ENCODE measurements at regions not wholly inside any gene's neighbourhood (a gene's known extent, or its start where the extent isn't known, plus 50 kb on each side); places are given as distances from the start of the nearest gene placed in this dataset.
"Not testable (repeated sequence)": the region's sequence is repeated elsewhere in the genome, so short reads cannot be mapped to it uniquely, and the experiment has no call there.

DNA sequence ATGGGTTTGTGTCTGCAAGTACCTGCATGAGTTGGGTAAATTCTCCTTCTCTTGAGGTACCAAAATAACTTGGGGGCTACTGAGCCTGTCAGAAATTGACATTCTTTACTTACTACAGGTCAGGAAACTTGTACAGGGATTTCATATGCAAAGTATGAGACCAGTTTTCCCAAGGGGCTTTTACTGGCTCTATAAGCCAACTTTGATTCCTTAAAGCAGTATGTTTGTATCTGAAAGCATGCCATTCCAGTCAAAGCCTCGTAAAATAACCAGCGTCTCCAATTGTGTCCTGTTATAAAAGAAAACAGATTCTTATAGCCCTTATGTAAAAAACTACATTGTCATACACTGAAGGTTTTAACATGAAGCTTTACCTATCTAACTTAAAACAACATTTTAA, 90.2 kb downstream of the ZNF467 start:
- no peak for DNase-seq (ENCODE audit: low read depth)

DNA sequence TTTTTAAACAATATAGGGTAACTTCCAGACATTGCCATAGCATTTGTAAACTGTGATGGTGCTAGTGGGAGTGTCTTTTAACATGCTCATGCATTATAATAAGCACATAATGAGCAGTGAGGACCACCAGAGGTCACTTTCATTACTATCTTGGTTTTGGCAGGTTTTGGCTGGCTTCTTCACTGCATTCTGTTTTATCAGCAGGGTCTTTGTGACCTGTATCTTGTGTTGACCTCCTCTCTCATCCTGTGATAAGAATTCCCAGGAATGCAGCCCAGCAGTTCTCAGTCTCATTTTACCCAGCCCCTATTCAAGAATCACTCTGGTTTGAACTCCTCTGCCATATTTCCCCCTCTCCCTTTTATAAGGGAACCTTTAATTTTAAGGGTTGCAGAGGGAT, 91.3 kb downstream of the ZNF467 start:
- DNase-seq (ENCODE audit: low read depth), result no peak

DNA sequence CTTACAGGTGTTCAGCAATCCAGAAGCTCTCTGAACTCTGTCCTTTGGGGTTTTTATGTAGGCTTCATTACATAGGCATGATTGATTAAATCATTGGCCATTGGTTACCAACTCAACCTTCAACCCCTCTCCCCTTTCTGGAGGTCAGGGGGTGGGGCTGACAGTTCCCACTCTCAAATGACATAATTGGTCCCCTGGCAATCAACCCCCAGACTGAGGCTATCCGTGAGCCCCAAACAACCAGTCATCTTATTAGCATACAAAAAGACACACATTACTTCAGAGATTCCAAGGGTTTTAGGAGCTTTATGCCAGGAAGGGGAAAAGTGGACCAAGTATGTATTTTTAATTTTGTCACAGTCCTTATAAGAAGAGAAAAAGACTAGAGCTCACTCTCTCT, 92.1 kb downstream of the ZNF467 start:
- no peak for DNase-seq (ENCODE audit: low read depth)

DNA sequence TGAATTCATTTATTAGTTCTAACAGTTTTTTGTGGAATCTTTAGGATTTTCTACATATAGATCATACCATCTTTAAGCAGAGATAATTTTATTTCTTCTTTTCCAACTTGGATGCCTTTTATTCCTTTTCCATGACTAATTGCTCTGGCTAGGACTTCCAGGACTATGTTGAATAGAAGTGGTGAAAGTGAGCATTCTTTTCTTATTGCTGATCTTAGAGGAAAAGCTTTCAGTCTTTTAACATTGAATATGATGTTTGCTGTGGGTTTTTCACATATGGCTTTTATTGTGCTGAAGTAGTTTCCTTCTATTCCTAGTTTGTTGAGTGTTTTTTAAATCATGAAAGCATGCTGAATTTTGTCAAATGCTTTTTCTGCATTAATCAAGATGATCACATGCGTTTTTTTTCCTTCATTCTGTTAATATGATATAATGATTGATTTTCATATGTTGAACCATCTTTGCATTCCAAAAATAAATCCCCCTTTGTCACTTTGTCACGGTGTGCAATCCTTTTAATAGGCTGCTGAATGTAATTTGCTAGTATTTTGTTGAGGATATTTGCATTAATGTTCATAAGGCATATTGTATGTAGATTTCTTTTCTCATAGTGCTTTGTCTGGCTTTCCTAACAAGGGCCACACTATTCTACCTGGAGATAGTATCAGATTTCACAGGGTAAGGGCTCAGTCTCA, 92.9 kb downstream of the ZNF467 start:
- DNase-seq (ENCODE audit: low read depth), result no peak

DNA sequence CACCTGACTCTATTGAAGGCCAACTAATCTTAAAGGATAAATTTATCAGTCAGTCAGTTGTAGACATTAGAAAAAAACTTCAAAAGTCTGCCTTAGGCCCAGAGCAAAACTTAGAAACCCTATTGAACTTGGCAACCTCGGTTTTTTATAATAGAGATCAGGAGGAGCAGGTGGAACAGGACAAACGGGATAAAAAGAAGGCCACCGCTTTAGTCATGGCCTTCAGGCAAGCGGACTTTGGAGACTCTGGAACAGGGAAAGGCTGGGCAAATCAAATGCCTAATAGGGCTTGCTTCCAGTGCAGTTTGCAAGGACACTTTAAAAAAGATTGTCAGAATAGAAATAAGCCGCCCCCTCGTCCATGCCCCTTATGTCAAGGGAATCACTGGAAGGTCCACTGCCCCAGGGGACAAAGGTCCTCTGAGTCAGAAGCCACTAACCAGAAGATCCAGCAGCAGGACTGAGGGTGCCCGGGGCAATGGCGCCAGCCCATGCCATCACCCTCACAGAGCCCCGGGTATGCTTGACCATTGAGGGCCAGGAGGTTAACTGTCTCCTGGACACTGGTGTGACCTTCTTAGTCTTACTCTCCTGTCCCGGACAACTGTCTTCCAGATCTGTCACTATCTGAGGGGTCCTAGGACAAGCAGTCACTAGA, 98.5 kb downstream of the ZNF467 start:
- DNase-seq (ENCODE audit: low read depth), result not testable (repeated sequence)

DNA sequence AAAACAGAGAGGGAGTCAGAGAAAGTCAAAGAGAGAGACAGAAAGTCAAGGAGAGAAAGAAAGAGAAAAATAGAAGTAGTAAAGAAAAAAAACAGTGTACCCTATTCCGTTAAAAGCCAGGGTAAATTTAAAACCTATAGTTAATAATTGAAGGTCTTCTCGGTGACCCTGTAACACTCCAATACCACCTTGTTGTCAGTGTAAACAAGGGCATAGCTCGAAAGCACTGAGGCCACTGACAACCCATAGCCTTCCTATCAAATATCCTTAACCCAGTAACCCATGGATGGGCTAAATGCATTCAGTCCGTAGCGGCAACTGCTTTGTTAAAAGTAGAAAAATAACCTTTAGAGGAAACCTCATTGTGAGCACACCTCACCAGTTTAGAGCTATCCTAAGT, 100.4 kb downstream of the ZNF467 start:
- DNase-seq (ENCODE audit: low read depth), result no peak

DNA sequence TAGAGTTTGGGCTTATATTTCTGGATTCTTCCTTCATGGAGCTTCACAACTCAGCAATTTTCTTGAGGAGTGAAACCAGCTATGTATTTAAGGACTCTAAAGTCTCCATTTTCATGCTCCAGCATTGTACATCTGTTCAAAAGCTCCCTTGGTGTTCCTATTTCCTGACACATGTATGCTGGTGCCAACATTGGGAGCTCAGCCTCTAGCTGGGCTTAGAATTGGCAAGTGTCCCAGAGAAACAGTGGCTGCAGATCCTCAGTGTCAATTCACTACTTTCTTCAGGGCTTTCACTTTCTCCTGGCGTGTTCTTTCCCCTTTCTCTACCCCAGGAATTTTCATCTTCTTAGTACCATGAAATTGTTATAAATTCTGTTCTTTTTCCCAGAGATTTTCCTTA, 103.1 kb downstream of the ZNF467 start:
- DNase-seq (ENCODE audit: low read depth), result peak; percentile 91

DNA sequence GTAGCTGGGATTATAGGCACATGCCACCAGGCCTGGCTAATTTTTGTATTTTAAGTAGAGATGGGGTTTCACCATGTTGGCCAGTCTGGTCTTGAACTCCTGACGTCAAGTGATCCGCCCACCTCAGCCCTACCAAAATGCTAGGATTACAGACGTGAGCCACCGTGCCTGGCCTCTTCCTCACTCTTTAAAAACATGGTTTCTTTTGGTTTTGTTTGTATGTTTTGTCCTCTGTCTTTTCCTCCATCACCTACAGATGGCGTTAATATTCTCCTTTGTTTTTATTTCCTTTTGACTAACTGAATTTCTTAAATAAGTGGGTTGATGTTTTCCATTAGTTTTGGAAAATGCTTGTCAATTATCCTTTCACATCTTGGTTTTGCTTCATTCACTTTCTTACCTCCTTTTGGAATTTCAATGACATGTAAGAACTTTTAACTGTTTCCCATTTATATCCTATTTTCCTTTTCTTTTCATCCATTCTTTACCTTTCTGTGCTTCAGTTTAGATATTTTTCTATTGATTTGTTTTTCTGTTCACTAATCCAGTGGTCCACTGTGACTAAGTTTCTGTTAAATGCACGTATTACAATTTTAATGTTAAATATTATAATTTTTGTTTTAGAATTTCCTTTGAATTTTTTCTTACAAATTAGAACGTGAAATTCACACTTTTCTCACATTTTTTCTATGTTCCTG, 104.1 kb downstream of the ZNF467 start:
- peak; percentile 25 for DNase-seq (ENCODE audit: low read depth)

DNA sequence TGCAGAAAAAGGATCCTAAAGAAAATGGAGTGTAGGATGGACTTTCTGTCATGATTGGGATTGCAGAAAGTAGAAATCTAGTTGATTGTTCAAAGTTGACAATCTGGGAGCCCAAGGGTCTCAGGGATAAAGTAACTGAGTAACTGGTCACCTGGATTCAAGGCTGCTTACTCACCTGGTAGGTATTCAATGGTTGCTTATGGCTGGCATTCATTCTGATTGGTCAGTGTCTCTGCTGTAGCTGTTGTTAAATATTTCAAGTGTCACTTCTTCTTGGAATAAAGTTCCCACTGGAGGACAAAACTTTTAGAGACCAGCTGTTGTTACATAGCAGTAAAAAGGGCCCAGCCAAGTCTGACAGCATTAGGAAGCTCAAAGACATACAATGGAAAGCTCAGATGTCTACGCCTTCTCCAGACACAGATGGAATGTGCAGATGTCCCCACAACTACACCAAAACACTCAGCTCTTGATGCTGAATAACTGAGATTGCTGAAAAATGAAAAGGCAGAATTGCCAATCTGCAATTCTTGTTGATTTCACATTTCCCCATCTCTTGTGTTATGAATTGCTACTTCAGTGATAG, 106.9 kb downstream of the ZNF467 start:
- DNase-seq (ENCODE audit: low read depth), result peak; percentile 14

DNA sequence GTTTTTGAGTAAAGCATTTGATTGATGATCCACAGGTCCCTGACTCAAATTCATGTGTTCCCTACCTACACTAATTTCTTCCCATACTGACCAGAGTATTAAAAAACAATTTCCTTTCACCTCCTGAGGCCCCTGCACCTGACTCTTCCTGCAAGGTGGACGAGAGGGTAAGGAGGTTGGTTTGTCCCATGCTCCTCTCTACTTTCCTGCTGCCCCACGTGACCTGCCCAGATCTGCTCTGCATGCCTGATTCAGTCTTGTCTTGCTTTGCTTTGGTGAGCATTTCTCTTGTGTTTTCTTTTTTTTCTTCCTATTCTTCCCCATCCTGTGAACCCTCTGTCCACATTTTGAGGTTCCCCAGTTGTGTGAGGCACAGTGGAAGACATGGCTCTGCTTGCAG, 107.8 kb downstream of the ZNF467 start:
- not testable (repeated sequence) for DNase-seq (ENCODE audit: low read depth)

DNA sequence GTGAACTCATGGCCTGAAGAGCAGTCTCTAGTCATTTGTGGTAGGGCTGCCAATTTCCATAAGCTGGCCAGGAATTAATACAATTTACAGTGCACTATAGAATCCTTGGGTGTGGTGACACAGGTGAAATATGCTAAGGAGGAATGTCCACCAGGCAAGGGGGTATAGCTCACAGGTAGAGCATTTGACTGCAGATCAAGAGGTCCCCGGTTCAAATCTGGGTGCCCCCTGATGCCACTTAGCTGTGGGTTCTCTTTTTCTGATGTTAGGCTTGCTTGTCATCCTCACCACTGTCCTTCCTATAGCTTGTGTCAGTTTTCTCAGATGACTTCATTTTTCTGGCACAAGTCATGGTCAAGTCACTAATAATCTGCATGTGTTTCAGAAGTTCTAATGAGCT, 108.7 kb downstream of the ZNF467 start:
- DNase-seq (ENCODE audit: low read depth), result no peak

DNA sequence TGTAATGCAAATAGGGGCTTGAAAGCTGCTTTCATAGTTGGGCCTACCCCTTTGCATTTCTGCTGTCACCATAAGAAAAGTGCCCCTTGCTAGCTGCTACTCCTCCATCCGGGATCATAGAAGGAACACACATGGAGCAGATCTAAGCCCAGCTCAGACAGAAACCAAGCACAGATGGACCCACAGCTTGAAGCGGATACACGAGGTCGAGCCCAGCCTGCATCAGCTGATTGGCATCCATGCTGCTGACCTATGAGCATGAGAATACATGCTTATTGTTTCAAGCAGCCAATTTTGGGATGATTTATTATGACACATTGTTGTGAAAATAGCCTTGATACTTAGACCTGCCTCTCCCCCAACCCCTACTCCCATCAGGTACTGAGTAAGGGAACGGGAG, 109.2 kb downstream of the ZNF467 start:
- no peak for DNase-seq (ENCODE audit: low read depth)

DNA sequence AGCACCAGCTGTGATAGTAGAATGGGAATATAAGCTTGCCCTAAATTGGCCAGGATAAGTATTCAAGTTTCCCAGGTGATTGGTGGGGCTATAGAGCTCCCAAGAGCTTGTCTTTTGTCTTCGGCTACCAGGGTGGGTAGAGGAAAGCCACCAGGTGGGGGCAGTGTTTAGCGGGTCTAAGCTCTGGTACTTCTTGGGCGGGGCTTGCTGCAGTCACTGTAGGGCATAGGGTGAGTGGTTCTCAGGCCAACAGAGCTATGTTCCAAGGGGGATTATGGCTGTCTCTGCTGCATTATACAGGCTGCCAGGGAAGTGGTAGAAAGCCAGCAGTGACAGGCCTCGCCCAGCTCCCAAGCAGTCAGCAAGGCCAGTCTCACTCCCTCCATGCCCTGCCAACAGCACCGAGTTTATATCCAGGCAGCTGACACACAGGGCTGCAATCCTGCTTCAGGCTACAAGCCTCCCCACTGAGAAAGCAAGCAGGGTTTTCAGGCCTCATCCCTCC, 110.7 kb downstream of the ZNF467 start:
- DNase-seq (ENCODE audit: low read depth), result peak; percentile 68

DNA sequence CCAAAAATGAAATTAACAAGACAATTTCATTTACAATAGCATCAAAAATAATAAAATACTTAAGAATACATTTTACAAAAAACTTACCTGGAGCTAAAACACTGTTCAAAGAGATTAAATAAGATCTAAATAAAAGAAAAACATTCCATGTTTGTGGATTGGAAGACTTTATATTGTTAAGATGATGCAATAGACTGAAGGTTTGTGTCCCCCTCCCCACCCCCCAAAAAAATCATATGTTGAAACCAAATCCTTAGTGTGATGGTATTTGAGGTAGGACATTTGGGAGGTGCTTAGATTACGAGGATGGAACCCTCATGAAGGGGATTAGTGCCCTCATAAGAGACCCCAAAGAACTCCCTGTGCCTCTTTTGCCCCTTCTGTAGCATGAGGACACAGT, 117.6 kb downstream of the ZNF467 start:
- no peak for DNase-seq (ENCODE audit: low read depth)

DNA sequence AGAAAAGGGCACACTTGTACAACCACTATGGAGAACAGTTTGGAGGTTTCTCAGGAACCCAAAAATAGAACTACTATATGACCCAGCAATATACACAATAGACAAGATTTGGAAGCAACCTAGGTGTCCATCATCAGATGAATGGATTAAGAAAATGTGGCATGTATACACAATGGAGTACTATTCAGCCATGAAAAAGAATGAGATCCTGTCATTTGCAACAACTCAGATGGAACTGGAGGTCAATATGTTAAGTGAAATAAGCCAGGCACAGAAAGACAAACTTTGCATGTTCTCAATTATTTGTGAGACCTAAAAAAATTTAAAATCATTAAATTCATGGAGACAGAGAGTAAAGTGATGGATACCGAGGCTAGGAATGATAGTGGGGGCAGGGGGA, 118.8 kb downstream of the ZNF467 start:
- no peak for DNase-seq (ENCODE audit: low read depth)

DNA sequence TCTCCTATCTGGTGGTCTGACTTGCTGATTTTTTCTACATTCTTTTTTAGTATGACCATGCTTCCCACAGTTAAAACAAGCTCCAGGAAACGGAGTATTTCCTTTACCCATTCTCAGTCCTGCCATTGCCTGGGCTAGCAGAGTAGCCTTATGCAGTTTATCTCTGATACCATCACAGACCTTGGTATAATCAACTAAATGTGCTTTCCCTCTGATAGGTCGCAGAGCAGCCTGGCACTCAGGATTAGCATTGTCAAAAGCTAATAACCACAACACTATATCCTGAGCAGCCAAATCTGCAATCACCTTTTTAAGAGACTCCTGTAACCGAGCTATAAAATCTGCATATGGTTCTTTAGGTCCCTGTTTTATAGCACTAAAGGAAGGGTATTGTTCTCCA, 123.2 kb downstream of the ZNF467 start:
- DNase-seq (ENCODE audit: low read depth), result not testable (repeated sequence)

DNA sequence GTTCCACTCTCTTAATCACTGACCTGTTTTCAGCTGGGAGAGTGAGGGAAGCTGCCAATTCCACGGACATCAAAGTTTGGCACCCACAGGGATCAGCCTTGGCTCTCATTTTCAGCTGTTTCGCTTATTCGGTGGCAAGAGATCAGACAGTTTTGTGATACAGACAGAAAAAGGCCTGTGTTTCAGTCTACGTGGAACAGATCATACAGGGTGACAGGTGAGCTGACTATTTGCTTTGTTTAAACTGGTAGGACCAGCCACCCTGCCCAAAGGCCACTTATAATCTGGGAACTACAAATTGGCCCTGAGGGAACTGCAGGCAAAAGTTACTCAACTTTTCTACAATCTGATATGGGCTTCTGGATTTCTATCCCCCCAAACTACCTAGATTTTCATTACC, 128.6 kb downstream of the ZNF467 start:
- DNase-seq (ENCODE audit: low read depth), result no peak

DNA sequence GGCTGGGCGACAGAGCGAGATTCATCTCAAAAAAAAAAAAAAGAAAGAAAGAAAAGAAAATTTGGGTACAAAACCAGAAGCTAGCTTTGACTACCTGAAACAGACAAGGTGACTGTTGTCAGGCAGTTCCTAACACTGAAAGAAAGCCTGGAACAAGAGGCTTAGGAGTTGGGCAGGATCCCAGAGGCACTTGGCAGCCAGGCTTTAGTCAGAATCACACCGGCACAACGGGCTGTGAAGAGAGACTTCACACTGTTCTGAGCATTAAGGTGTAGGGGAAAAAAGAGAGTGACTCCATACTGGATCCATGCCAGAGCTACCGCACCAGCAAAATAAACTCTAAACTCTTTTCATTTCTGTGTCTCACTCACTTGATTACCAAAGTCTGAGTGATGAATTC, 130.8 kb downstream of the ZNF467 start:
- no peak for DNase-seq (ENCODE audit: low read depth)

DNA sequence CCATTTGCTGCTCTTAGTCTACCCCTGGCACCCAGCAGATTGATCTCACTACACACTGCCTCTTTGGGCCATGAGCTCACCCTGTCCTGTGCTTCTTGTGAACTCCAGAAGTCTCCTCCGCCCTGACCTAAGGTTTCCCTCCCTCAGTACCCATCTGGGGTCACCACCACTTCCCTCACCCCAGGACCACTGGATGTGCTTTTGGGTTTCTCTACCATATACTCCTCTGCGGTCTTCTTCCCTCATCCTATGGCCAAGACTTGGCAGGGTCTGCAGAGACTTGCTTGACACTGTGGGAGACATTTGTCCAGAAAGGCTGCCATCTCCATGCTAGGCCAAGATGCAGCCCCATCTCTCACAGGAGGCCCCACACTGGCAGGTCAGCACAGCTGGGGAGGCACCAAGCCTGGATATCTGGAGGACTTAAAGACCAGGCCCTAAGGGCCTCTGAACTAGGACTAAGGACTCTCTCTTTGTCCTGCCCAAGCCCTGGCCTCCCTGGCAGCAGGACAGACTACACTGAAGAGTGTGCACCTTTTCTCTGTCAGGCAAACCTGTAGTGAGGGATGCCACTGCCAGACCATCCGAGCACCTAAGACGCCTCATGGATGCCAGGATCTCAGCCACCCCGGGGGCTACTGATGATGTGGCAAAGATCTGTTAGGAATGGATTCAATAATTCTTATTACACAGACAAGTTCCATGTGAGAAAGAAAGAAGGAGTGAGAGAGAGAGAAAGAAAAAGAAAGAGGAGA, 134.6 kb downstream of the ZNF467 start:
- no peak for DNase-seq (ENCODE audit: low read depth)

DNA sequence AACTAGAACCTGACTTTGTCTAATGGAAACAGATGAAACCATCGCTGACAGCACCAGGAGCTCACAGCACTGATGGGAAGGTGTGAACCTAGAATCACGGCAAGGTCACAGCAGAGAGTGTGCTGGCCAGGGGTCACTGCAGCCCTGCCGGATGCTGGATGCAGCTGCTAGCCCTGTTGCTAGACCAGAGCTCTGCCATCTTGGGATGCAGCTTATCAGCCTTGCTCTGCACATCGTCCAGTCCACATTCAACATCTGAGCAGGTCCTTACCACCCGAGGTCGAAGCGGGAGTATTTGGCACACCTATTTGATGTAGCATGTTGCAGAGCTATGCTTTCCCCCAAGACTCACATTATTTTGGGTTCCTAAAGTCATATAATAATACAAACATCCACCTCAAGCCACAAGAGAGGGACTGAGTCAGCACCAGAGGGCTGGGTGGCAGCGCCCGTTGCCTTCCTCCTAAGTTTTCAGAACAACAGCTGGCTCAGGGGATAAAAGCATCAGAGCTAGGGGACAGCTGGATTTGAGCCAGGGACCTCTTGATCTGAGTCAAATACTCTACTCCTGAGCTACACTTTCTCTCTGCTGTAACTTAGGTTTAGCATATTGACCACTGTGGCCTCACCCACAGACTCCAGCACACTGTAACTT, 135.3 kb downstream of the ZNF467 start:
- peak; percentile 58 for DNase-seq (ENCODE audit: low read depth)
